ENCODE measurements at regions not wholly inside any gene's neighbourhood (a gene's known extent, or its start where the extent isn't known, plus 50 kb on each side); places are given as distances from the start of the nearest gene placed in this dataset.

DNA sequence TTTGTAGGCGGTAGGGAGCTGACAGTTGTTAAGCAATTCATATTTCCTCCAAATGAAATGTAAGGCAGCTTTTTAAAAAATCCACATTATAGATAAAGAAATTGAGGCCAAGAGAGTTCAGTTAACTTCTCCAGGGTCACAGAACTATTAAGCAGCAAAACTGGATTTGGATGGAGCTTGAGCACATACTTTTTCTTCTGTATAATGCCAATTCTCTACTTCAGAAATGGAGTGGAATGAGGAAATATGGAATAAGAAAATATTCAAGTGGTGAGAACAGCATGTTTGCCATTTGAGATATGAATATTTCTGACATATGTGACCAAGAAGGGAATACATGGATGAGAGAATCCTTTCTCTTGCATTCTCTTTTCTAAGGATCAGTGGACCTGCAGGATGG, 233.1 kb downstream of the FOXG1 start:
- H3K27me3 ChIP-seq (ENCODE audit: control insufficient read depth, insufficient read depth, low read length) = no peaks in the 10 kb centered on the region
- no peaks in the 10 kb centered on the region for H3K4me1 ChIP-seq (ENCODE audit: control insufficient read depth in 2 of 3, insufficient read depth in 2 of 3, low read depth in 1 of 3, low read length in 3 of 3)
- no peaks in the 10 kb centered on the region for H3K36me3 ChIP-seq (ENCODE audit: control insufficient read depth in 2 of 3, insufficient read depth in 3 of 3, low read length in 3 of 3)
- FAIRE-seq (no peak), DNase-seq (no peak)
- no peak overlapping the region for H3K4me3 ChIP-seq (ENCODE audit: low read length in 3 of 3)
- no peak overlapping the region for H3K9ac ChIP-seq (ENCODE audit: low read length in 3 of 3)
- no peaks in the 10 kb centered on the region for H3K9me3 ChIP-seq (ENCODE audit: control insufficient read depth in 2 of 3, insufficient read depth in 1 of 3, low read length in 3 of 3)
- H3K27ac ChIP-seq (ENCODE audit: low read depth in 2 of 2, low read length in 2 of 2) = no peak overlapping the region
- TF ChIP-seq, protein P1, sequence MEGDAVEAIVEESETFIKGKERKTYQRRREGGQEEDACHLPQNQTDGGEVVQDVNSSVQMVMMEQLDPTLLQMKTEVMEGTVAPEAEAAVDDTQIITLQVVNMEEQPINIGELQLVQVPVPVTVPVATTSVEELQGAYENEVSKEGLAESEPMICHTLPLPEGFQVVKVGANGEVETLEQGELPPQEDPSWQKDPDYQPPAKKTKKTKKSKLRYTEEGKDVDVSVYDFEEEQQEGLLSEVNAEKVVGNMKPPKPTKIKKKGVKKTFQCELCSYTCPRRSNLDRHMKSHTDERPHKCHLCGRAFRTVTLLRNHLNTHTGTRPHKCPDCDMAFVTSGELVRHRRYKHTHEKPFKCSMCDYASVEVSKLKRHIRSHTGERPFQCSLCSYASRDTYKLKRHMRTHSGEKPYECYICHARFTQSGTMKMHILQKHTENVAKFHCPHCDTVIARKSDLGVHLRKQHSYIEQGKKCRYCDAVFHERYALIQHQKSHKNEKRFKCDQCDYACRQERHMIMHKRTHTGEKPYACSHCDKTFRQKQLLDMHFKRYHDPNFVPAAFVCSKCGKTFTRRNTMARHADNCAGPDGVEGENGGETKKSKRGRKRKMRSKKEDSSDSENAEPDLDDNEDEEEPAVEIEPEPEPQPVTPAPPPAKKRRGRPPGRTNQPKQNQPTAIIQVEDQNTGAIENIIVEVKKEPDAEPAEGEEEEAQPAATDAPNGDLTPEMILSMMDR (IDR thresholded peaks at IDR 0.05; ENCODE audit: borderline replicate concordance, extremely low read depth, insufficient read depth) = no peak
- intact Hi-C loops (cut with DNase I) = no loop called here

DNA sequence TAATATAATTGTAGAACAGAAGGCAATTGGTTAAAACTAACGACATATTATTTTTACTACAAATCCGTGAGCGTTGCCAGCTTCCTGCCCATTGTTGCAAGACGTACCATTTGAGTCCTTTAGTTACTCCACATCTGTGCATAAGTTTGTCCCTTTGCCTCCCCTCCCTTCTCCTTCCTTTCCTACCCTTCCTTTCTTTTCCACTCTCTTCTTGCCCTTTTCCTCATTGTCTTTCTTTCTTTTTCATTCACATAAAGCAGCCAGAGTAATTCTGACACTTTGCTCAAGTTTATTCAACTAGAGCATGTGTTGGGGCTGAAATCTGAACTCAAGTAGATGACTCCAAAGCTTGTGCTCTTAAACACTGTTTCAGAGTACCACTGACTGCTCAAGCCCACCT, 239.1 kb downstream of the FOXG1 start:
- DNase-seq (no peak), FAIRE-seq (no peak)
- TF ChIP-seq, protein P1 (IDR thresholded peaks at IDR 0.05; ENCODE audit: borderline replicate concordance, extremely low read depth, insufficient read depth) = no peak

DNA sequence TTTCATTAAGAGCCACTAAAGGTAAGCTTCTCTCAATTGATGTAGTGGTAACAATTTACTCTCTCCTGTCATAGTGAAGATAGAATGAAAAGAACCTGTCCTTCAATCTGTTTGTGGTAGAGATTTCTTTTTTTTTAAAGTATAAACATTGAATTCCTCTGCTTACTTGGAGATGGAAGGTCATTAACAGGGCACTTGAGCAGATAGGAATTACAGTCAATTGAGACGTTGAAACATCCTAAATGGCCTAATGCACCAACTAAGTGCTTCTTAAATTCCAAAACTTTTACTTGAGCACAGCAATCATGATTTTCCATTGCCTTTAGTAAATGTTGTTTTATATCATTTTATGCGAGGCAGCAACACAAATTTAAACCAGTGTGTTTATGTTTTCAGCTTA, 241.4 kb downstream of the FOXG1 start:
- no peaks in the 10 kb centered on the region for H3K27me3 ChIP-seq (ENCODE audit: control insufficient read depth, insufficient read depth, low read length)
- no peak for DNase-seq
- H3K36me3 ChIP-seq (ENCODE audit: control insufficient read depth in 2 of 3, insufficient read depth in 3 of 3, low read length in 3 of 3) = no peaks in the 10 kb centered on the region
- no peak overlapping the region for H3K4me3 ChIP-seq (ENCODE audit: low read length in 3 of 3)
- no peak overlapping the region for H3K27ac ChIP-seq (ENCODE audit: low read depth in 2 of 2, low read length in 2 of 2)
- TF ChIP-seq, protein P1 (IDR thresholded peaks at IDR 0.05; ENCODE audit: borderline replicate concordance, extremely low read depth, insufficient read depth) = no peak
- H3K9ac ChIP-seq (ENCODE audit: low read length in 3 of 3) = no peak overlapping the region
- no peaks in the 10 kb centered on the region for H3K9me3 ChIP-seq (ENCODE audit: control insufficient read depth in 2 of 3, insufficient read depth in 1 of 3, low read length in 3 of 3)
- H3K4me1 ChIP-seq (ENCODE audit: control insufficient read depth in 2 of 3, insufficient read depth in 2 of 3, low read depth in 1 of 3, low read length in 3 of 3) = no peaks in the 10 kb centered on the region
- intact Hi-C loops (cut with DNase I) = no loop called here
- FAIRE-seq = no peak

More for the DNA sequence above, 239.1 kb downstream of the FOXG1 start:
- no peaks in the 10 kb centered on the region for H3K27me3 ChIP-seq (ENCODE audit: control insufficient read depth, insufficient read depth, low read length)
- no peaks in the 10 kb centered on the region for H3K9me3 ChIP-seq (ENCODE audit: control insufficient read depth in 2 of 3, insufficient read depth in 1 of 3, low read length in 3 of 3)
- H3K9ac ChIP-seq (ENCODE audit: low read length in 3 of 3) = no peak overlapping the region
- H3K36me3 ChIP-seq (ENCODE audit: control insufficient read depth in 2 of 3, insufficient read depth in 3 of 3, low read length in 3 of 3) = no peaks in the 10 kb centered on the region
- H3K4me3 ChIP-seq (ENCODE audit: low read length in 3 of 3) = no peak overlapping the region
- no peak overlapping the region for H3K27ac ChIP-seq (ENCODE audit: low read depth in 2 of 2, low read length in 2 of 2)
- H3K4me1 ChIP-seq (ENCODE audit: control insufficient read depth in 2 of 3, insufficient read depth in 2 of 3, low read depth in 1 of 3, low read length in 3 of 3) = no peaks in the 10 kb centered on the region
- intact Hi-C loops (cut with DNase I) = no loop called here
